H1 (cell line): ENCODE measurements at regions not wholly inside any gene's neighbourhood (a gene's known extent, or its start where the extent isn't known, plus 50 kb on each side); places are given as distances from the start of the nearest gene placed in this dataset.

ENCODE experiments used
- CTCF ChIA-PET: fragments of 300-600 bp; sonication (Branson Sonifier 250); formaldehyde crosslinking; loops from one replicate; lab custom pipeline; 2021; ENCODE audit not compliant: partially characterized antibody; lab: Charles Lee
- POLR2A ChIA-PET: fragments of 300-600 bp; sonication (Branson Sonifier 250); formaldehyde crosslinking; loops from one replicate; lab custom pipeline; 2021; ENCODE audit warnings: inconsistent platforms; ENCODE audit not compliant: partially characterized antibody; lab: Charles Lee
- DNase-seq, 2 experiments: peaks; one replicate each; pipeline versions ENCODE4 v3.0.0 to v3.0.0-alpha.2; 2010 to 2022; ENCODE audit warnings: low spot score in 2 of 2, low read depth in 1 of 2, mixed read lengths in 1 of 2
- FAIRE-seq: peaks from 2 replicates; lab custom pipeline; 2011; peaks lifted over from hg19 to GRCh38; lab: Jason Lieb, UNC
- H2AFZ ChIP-seq: 2 replicates; pipeline ENCODE4 v1.8.1; 2012; ENCODE audit warnings: low read length, inconsistent platforms
- H2AK5ac ChIP-seq: 2 replicates; pipeline ENCODE4 v1.6.1; 2013; ENCODE audit warnings: low read depth, low read length
- H2BK120ac ChIP-seq: replicated peaks from 2 replicates; pipeline ENCODE3; 2013; ENCODE audit warnings: low read depth, low read length, inconsistent platforms
- H2BK12ac ChIP-seq: 2 replicates; pipeline ENCODE4 v1.6.1; 2013; ENCODE audit warnings: low read depth, low read length
- H2BK15ac ChIP-seq: 2 replicates; pipeline ENCODE4 v1.6.1; 2013; ENCODE audit warnings: low read length
- H2BK20ac ChIP-seq: 2 replicates; pipeline ENCODE4 v1.6.1; 2013; ENCODE audit warnings: low read length
- H2BK5ac ChIP-seq: 2 replicates; pipeline ENCODE4 v1.6.1; 2013; ENCODE audit warnings: low read depth, low read length
- H3K14ac ChIP-seq: 2 replicates; pipeline ENCODE4 v1.6.1; 2013; ENCODE audit warnings: inconsistent platforms; ENCODE audit not compliant: insufficient read length
- H3K18ac ChIP-seq: 2 replicates; pipeline ENCODE4 v1.6.1; 2013; ENCODE audit warnings: low read length; ENCODE audit errors: extremely low read depth
- H3K23ac ChIP-seq: 2 replicates; pipeline ENCODE4 v1.6.1; 2013; ENCODE audit warnings: inconsistent platforms; ENCODE audit not compliant: insufficient read length
- H3K23me2 ChIP-seq: 2 replicates; pipeline ENCODE4 v1.6.1; 2013; ENCODE audit warnings: low read depth, low read length
- H3K27ac ChIP-seq: 2 replicates; pipeline ENCODE4 v1.6.1; 2011; ENCODE audit warnings: low read depth, low read length, inconsistent platforms
- H3K27me3 ChIP-seq, 4 experiments: replicated peaks in 1 of 4; 1 replicate in 1 of 4; 2 replicates in 3 of 4; pipeline versions ENCODE4 v1.6.1 to v1.8.1; 2011 to 2013; ENCODE audit warnings: low read length in 3 of 4, mild to moderate bottlenecking in 3 of 4, inconsistent platforms in 2 of 4, mixed read lengths in 2 of 4, moderate library complexity in 1 of 4; ENCODE audit not compliant: control insufficient read depth in 3 of 4, insufficient read depth in 3 of 4; ENCODE audit errors: extremely low read depth in 1 of 4
- H3K36me3 ChIP-seq, 4 experiments: 2 replicates each; pipeline versions ENCODE4 v1.6.1 to v1.8.1; 2011 to 2013; ENCODE audit warnings: mild to moderate bottlenecking in 4 of 4, low read length in 3 of 4, moderate library complexity in 2 of 4, control low read depth in 1 of 4, inconsistent platforms in 1 of 4; ENCODE audit not compliant: insufficient read depth in 4 of 4, control insufficient read depth in 2 of 4
- H3K4ac ChIP-seq: replicated peaks from 2 replicates; pipeline ENCODE3; 2013; ENCODE audit warnings: low read length, low read depth, mixed read lengths, inconsistent platforms; ENCODE audit not compliant: insufficient read length
- H3K4me1 ChIP-seq, 4 experiments: replicated peaks in 1 of 4; 1 replicate in 1 of 4; 2 replicates in 3 of 4; pipeline versions ENCODE4 v1.6.1 to v1.8.1; 2011 to 2013; ENCODE audit warnings: low read length in 3 of 4, inconsistent platforms in 2 of 4, mixed read lengths in 1 of 4; ENCODE audit not compliant: insufficient read depth in 4 of 4, control insufficient read depth in 3 of 4
- H3K4me2 ChIP-seq, 2 experiments: 2 replicates each; pipeline versions ENCODE4 v1.6.1 to v1.8.1; 2011 to 2013; ENCODE audit warnings: low read depth in 2 of 2, low read length in 2 of 2, control low read depth in 1 of 2, inconsistent platforms in 1 of 2, mild to moderate bottlenecking in 1 of 2; ENCODE audit not compliant: insufficient read depth in 1 of 2
- H3K4me3 ChIP-seq, 4 experiments: fragments of 200-600, 300-600 bp in 1 of 4; sonication (generic), shearing (Covaris generic), sonication (Bioruptor Twin) in 1 of 4; 2 replicates each; pipeline versions ENCODE4 v1.5.1 to v1.8.1; 2011 to 2016; ENCODE audit warnings: low read length in 4 of 4, low read depth in 3 of 4, control low read depth in 2 of 4, inconsistent platforms in 2 of 4, mild to moderate bottlenecking in 2 of 4, mixed read lengths in 1 of 4, moderate library complexity in 1 of 4; ENCODE audit not compliant: insufficient read depth in 2 of 4; ENCODE audit errors: extremely low read depth in 1 of 4
- H3K56ac ChIP-seq: replicated peaks from 2 replicates; pipeline ENCODE3; 2013; ENCODE audit warnings: low read depth, mild to moderate bottlenecking, mixed read lengths, low read length, inconsistent platforms; ENCODE audit not compliant: insufficient read length
- H3K79me1 ChIP-seq: 2 replicates; pipeline ENCODE4 v1.6.1; 2013; ENCODE audit warnings: low read depth, low read length, control low read depth
- H3K79me2 ChIP-seq, 2 experiments: 2 replicates each; pipeline versions ENCODE4 v1.6.1 to v1.8.1; 2012 to 2013; ENCODE audit warnings: low read length in 2 of 2, mild to moderate bottlenecking in 2 of 2, inconsistent platforms in 1 of 2; ENCODE audit not compliant: insufficient read depth in 2 of 2, control insufficient read depth in 1 of 2
- H3K9ac ChIP-seq, 4 experiments: replicated peaks in 1 of 4; 1 replicate in 1 of 4; 2 replicates in 3 of 4; pipeline versions ENCODE4 v1.6.1 to v1.8.1; 2011 to 2013; ENCODE audit warnings: low read depth in 3 of 4, low read length in 3 of 4, control low read depth in 2 of 4, mild to moderate bottlenecking in 2 of 4, moderate library complexity in 2 of 4, inconsistent platforms in 1 of 4; ENCODE audit errors: extremely low read depth in 1 of 4
- H3K9me3 ChIP-seq, 2 experiments: 2 replicates each; pipeline versions ENCODE4 v1.6.1 to v1.8.1; 2012 to 2013; ENCODE audit warnings: mild to moderate bottlenecking in 2 of 2, moderate library complexity in 2 of 2, control low read depth in 1 of 2, inconsistent platforms in 1 of 2, low read depth in 1 of 2, low read length in 1 of 2, mixed read lengths in 1 of 2; ENCODE audit not compliant: insufficient read depth in 2 of 2
- H4K20me1 ChIP-seq, 2 experiments: replicated peaks in 1 of 2; 2 replicates each; pipeline versions ENCODE3 to v1.8.1; 2011 to 2013; ENCODE audit warnings: inconsistent platforms in 2 of 2, low read length in 2 of 2, mild to moderate bottlenecking in 1 of 2; ENCODE audit not compliant: insufficient read depth in 2 of 2, control insufficient read depth in 1 of 2
- H4K5ac ChIP-seq: 2 replicates; pipeline ENCODE4 v1.6.1; 2013; ENCODE audit warnings: low read length, low read depth, mixed read lengths, inconsistent platforms; ENCODE audit not compliant: insufficient read length
- H4K8ac ChIP-seq: 2 replicates; pipeline ENCODE4 v1.8.0; 2013; ENCODE audit warnings: mild to moderate bottlenecking, moderate library complexity, low read length, inconsistent platforms; ENCODE audit not compliant: insufficient read depth; ENCODE audit errors: extremely low read depth
- H4K91ac ChIP-seq: replicated peaks from 2 replicates; pipeline ENCODE3; 2013; ENCODE audit warnings: low read length, mixed read lengths, inconsistent platforms; ENCODE audit not compliant: insufficient read length
- BACH1 ChIP-seq: IDR thresholded peaks from 2 replicates; pipeline ENCODE4 v1.6.1; 2012; ENCODE audit warnings: low read length, improper control_type of control experiment
- BCL11A ChIP-seq, 2 experiments: IDR thresholded peaks; one replicate each; pipeline ENCODE4 v1.6.1; 2011; ENCODE audit warnings: low read depth in 2 of 2, low read length in 2 of 2, mild to moderate bottlenecking in 2 of 2
- CHD1 ChIP-seq: IDR thresholded peaks from 2 replicates; pipeline ENCODE4 v1.6.1; 2012; ENCODE audit warnings: low read depth, low read length, improper control_type of control experiment
- CHD2 ChIP-seq: IDR thresholded peaks from 2 replicates; pipeline ENCODE4 v1.6.1; 2012; ENCODE audit warnings: low read length, improper control_type of control experiment
- GTF2F1 ChIP-seq: IDR thresholded peaks from 2 replicates; pipeline ENCODE4 v1.6.1; 2012; ENCODE audit warnings: low read depth, low read length, improper control_type of control experiment, borderline replicate concordance
- RNF2 ChIP-seq: fragments of 200-900, 300-1000 bp; sonication (generic); IDR thresholded peaks from 2 replicates; pipeline ENCODE4 v1.7.1; 2016; ENCODE audit warnings: borderline replicate concordance, low read depth, mild to moderate bottlenecking, antibody characterized with exemption, low read length; ENCODE audit not compliant: poor library complexity, severe bottlenecking; ENCODE audit errors: missing control alignments
- TCF12 ChIP-seq: IDR thresholded peaks from 2 replicates; pipeline ENCODE4 v1.6.1; 2011; ENCODE audit warnings: low read depth, mild to moderate bottlenecking, low read length
- WGBS, 2 experiments: shearing (Covaris generic) in 1 of 2; methylation state at CpG; one replicate each; pipeline versions ENCODE4 v1.1.6 to v1.1.7; 2013 to 2015; ENCODE audit warnings: low lambda C conversion rate in 2 of 2, mixed read lengths in 2 of 2, inconsistent platforms in 1 of 2, low coverage in 1 of 2, missing lambda C conversion rate in 1 of 2; ENCODE audit not compliant: insufficient replicate concordance in 2 of 2, insufficient coverage in 1 of 2, insufficient read length in 1 of 2; ENCODE audit errors: extremely low coverage in 1 of 2, missing lambda C conversion rate in 1 of 2; 5-methylcytosine and 5-hydroxymethylcytosine counted together
- TF ChIP-seq, protein P1 (sequence below): IDR thresholded peaks from 2 replicates; pipeline ENCODE4 v1.6.1; 2012; ENCODE audit warnings: inconsistent platforms

DNA sequence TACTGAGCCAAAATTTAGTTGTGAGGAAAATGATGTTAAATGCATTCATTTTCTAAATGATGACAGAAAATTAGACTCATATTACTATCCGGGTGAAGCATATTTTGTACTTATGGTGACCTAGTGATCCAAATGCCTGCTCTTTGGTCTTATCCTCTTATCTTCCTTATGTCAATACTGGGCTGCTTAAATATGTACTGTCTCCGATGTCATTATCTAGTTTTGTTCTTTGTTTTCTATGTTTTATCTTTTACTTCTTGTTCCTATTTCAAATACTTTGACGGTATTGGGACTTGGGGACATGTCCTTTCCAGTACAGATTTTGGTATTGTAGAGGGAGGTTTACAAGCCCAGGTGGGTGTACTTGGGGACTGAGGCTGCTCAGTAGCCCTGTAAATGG is 124.6 kb upstream of the ESR1 start:
- no peak overlapping the region for H2BK5ac ChIP-seq
- WGBS, 2 experiments: 85% methylated on average over 3 of the region's 3 CpGs; no CpG with 5 or more reads in 1 of the 2 experiments

More for the DNA sequence above, 124.6 kb upstream of the ESR1 start:
- H3K4me1 ChIP-seq: no peaks in the 10 kb centered on the region
- no peak for FAIRE-seq
- H3K14ac ChIP-seq: no peak overlapping the region
- H3K23me2 ChIP-seq: no peaks in the 10 kb centered on the region
- H3K4me3 ChIP-seq: no peak overlapping the region
- H4K91ac ChIP-seq: no peak overlapping the region
- ChIA-PET CTCF (no interaction called here), POLR2A (no interaction called here)
- H4K5ac ChIP-seq: no peak overlapping the region
- H2BK120ac ChIP-seq: no peak overlapping the region
- no peak overlapping the region for H2BK15ac ChIP-seq
- no peaks in the 10 kb centered on the region for H3K79me1 ChIP-seq
- TF ChIP-seq BCL11A (IDR thresholded peaks at IDR 0.05; ENCODE audit: low read depth in 2 of 2, low read length in 2 of 2): no peak
- TF ChIP-seq BACH1: no peak
- TF ChIP-seq RNF2: no peak
- no peak for TF ChIP-seq GTF2F1
- no peak for TF ChIP-seq CHD2
- TF ChIP-seq, protein P1, sequence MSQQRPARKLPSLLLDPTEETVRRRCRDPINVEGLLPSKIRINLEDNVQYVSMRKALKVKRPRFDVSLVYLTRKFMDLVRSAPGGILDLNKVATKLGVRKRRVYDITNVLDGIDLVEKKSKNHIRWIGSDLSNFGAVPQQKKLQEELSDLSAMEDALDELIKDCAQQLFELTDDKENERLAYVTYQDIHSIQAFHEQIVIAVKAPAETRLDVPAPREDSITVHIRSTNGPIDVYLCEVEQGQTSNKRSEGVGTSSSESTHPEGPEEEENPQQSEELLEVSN: no peak
- no peak for TF ChIP-seq CHD1
- TF ChIP-seq TCF12: no peak
- H2AFZ ChIP-seq: no peak overlapping the region
- H3K4me2 ChIP-seq: no peak overlapping the region
- H3K36me3 ChIP-seq: no peaks in the 10 kb centered on the region
- no peaks in the 10 kb centered on the region for H3K27me3 ChIP-seq
- no peak overlapping the region for H4K8ac ChIP-seq
- H4K20me1 ChIP-seq: no peaks in the 10 kb centered on the region
- H3K56ac ChIP-seq: no peak overlapping the region
- no peak for DNase-seq
- H2AK5ac ChIP-seq: no peak overlapping the region
- H3K18ac ChIP-seq: no peak overlapping the region
- no peak overlapping the region for H2BK12ac ChIP-seq
- H3K27ac ChIP-seq: no peak overlapping the region
- no peak overlapping the region for H3K4ac ChIP-seq
- no peaks in the 10 kb centered on the region for H3K9me3 ChIP-seq
- no peak overlapping the region for H2BK20ac ChIP-seq
- H3K9ac ChIP-seq: no peak overlapping the region
- H3K79me2 ChIP-seq: no peaks in the 10 kb centered on the region
- no peak overlapping the region for H3K23ac ChIP-seq
